Sigmoid colon (tissue), 6 donors: ENCODE measurements at regions not wholly inside any gene's neighbourhood (a gene's known extent, or its start where the extent isn't known, plus 50 kb on each side); places are given as distances from the start of the nearest gene placed in this dataset.
"Not testable (repeated sequence)": the region's sequence is repeated elsewhere in the genome, so short reads cannot be mapped to it uniquely, and the experiment has no call there.

Experiments
- DNase-seq: peaks from one replicate; pipeline ENCODE4 v3.0.0-alpha.2; 2019
- H3K27ac ChIP-seq, 4 donors: fragments of 200-600 bp; sonication (generic); one replicate each; pipeline ENCODE4 v1.5.1; 2016 to 2019; ENCODE audit warnings: mild to moderate bottlenecking in 1 of 4
- H3K27me3 ChIP-seq, 3 donors: fragments of 200-600 bp; sonication (generic); one replicate each; pipeline ENCODE4 v1.5.1; 2019; ENCODE audit warnings: mild to moderate bottlenecking in 1 of 3
- H3K36me3 ChIP-seq, 4 donors: fragments of 200-600 bp; sonication (generic); one replicate each; pipeline ENCODE4 v1.5.1; 2016 to 2019
- H3K4me1 ChIP-seq, 4 donors: fragments of 200-600 bp; sonication (generic); one replicate each; pipeline ENCODE4 v1.5.1; 2017 to 2019
- H3K4me3 ChIP-seq, 4 donors: fragments of 200-600 bp; sonication (generic); one replicate each; pipeline ENCODE4 v1.5.1; 2017 to 2019; ENCODE audit warnings: mild to moderate bottlenecking in 2 of 4, moderate library complexity in 1 of 4
- H3K9me3 ChIP-seq, 4 donors: fragments of 200-600 bp in 3 of 4; sonication (generic) in 3 of 4; one replicate each; pipeline versions ENCODE4 v1.5.1 to v1.6.1; 2013 to 2019
- CTCF ChIP-seq, 4 experiments: fragments of 450-650 bp in 3 of 4; fragments of 200-600 bp in 1 of 4; IDR thresholded peaks; one replicate each; pipeline ENCODE4 v1.5.1; 2016 to 2019; ENCODE audit warnings: antibody characterized with exemption in 4 of 4, mild to moderate bottlenecking in 3 of 4, moderate library complexity in 2 of 4
- EP300 ChIP-seq, 4 donors: sonication (generic); formaldehyde crosslinking; IDR thresholded peaks; one replicate each; pipeline ENCODE4 v1.6.1; 2017; ENCODE audit warnings: antibody characterized with exemption in 4 of 4
- POLR2A ChIP-seq, 2 donors: fragments of 450-650 bp; IDR thresholded peaks; one replicate each; pipeline ENCODE4 v1.6.1; 2016; ENCODE audit warnings: antibody characterized with exemption in 2 of 2, mild to moderate bottlenecking in 2 of 2, moderate library complexity in 2 of 2
- POLR2AphosphoS5 ChIP-seq, 4 donors: sonication (generic); formaldehyde crosslinking; IDR thresholded peaks; one replicate each; pipeline ENCODE4 v1.6.1; 2017; ENCODE audit warnings: antibody characterized with exemption in 4 of 4
- WGBS, 2 donors: extraction: QIAGEN DNeasy Blood & Tissue Kit; methylation state at CpG; one replicate each; pipeline ENCODE4 v1.1.7; 2013; 5-methylcytosine and 5-hydroxymethylcytosine counted together
- intact Hi-C: fragments of 100-400 bp; cut with DNase I; formaldehyde crosslinking; loops from one replicate; pipeline ENCODE4 v1.15.1; 2023
- donor health status: healthy with polysubstance abuse.
- donor health status: healthy.

GRCh38 chr20:52001999-52002666 lies 189.4 kb downstream of the ZFP64 start:
- H3K9me3 ChIP-seq = no peaks in the 10 kb centered on the region
- DNase-seq = no peak
- no peaks in the 10 kb centered on the region for H3K27me3 ChIP-seq
- no peak overlapping the region for H3K27ac ChIP-seq
- no peaks in the 10 kb centered on the region for H3K36me3 ChIP-seq
- no peaks in the 10 kb centered on the region for H3K4me1 ChIP-seq
- 15 to 28% methylated on average over 8 of the region's 8 CpGs for WGBS, 2 donors
- intact Hi-C loops = no loop called here
- TF ChIP-seq CTCF (IDR thresholded peaks at IDR 0.05) (no peak), EP300 (IDR thresholded peaks at IDR 0.05) (no peak)
- no peak overlapping the region for H3K4me3 ChIP-seq

GRCh38 chr20:51997281-51997936 lies 194.2 kb downstream of the ZFP64 start:
- H3K27me3 ChIP-seq, H3K27ac ChIP-seq: not testable (repeated sequence)
- 79 to 86% methylated on average over 4 of the region's 4 CpGs for WGBS, 2 donors

GRCh38 chr20:51995551-51995951 lies 193.2 kb upstream of the SALL4 start:
- Histone ChIP-seq H3K9me3 (no peaks in the 10 kb centered on the region), H3K27me3 (no peaks in the 10 kb centered on the region), H3K4me3 (no peak overlapping the region), H3K4me1 (no peaks in the 10 kb centered on the region), H3K27ac (no peak overlapping the region), H3K36me3 (no peaks in the 10 kb centered on the region)
- TF ChIP-seq EP300 (IDR thresholded peaks at IDR 0.05) (no peak), CTCF (IDR thresholded peaks at IDR 0.05) (no peak), POLR2A (IDR thresholded peaks at IDR 0.05) (no peak), POLR2AphosphoS5 (IDR thresholded peaks at IDR 0.05) (no peak)
- no peak for DNase-seq
- intact Hi-C loops = no loop called here
- WGBS, 2 donors = 11 to 43% methylated on average over 3 of the region's 3 CpGs

More at GRCh38 chr20:51997281-51997936, 194.2 kb downstream of the ZFP64 start:
- H3K4me3 ChIP-seq, H3K9me3 ChIP-seq, H3K36me3 ChIP-seq, intact Hi-C loops, H3K4me1 ChIP-seq, DNase-seq: not testable (repeated sequence)

- WGBS, 2 donors = 88 to 91% methylated on average over 10 of the region's 10 CpGs
- H3K4me1 ChIP-seq = no peaks in the 10 kb centered on the region
- H3K4me3 ChIP-seq = no peak overlapping the region
- H3K27ac ChIP-seq = no peak overlapping the region
- H3K9me3 ChIP-seq = no peaks in the 10 kb centered on the region
- intact Hi-C loops = no loop called here
- no peak for DNase-seq
- no peaks in the 10 kb centered on the region for H3K36me3 ChIP-seq
- no peaks in the 10 kb centered on the region for H3K27me3 ChIP-seq
- TF ChIP-seq POLR2A (IDR thresholded peaks at IDR 0.05) (no peak), CTCF (IDR thresholded peaks at IDR 0.05) (no peak), EP300 (IDR thresholded peaks at IDR 0.05) (no peak), POLR2AphosphoS5 (IDR thresholded peaks at IDR 0.05) (no peak)
Measured at GRCh38 chr20:51994751-51995417, 192.6 kb upstream of the SALL4 start.

- intact Hi-C loops = no loop called here
Measured at GRCh38 chr20:51987812-51988211, 185.5 kb upstream of the SALL4 start.

More at GRCh38 chr20:51987812-51988211, 185.5 kb upstream of the SALL4 start:
- H3K27ac ChIP-seq = no peak overlapping the region
- DNase-seq = no peak
- H3K36me3 ChIP-seq = no peaks in the 10 kb centered on the region
- no peak overlapping the region for H3K4me3 ChIP-seq
- no peaks in the 10 kb centered on the region for H3K27me3 ChIP-seq
- no peaks in the 10 kb centered on the region for H3K9me3 ChIP-seq
- H3K4me1 ChIP-seq = peaks cover 0 to 9% (median 4%) of the 10 kb centered on the region in 4 donors
- TF ChIP-seq POLR2AphosphoS5 (IDR thresholded peaks at IDR 0.05) (no peak), CTCF (IDR thresholded peaks at IDR 0.05) (no peak), EP300 (IDR thresholded peaks at IDR 0.05) (no peak)
